ENCODE measurements at regions not wholly inside any gene's neighbourhood (a gene's known extent, or its start where the extent isn't known, plus 50 kb on each side); places are given as distances from the start of the nearest gene placed in this dataset.
"Not testable (repeated sequence)": the region's sequence is repeated elsewhere in the genome, so short reads cannot be mapped to it uniquely, and the experiment has no call there.

GRCh38 chr12:29957835-29958234 lies 174.1 kb upstream of the TMTC1 start:
- no peak for DNase-seq (ENCODE audit: low spot score)

GRCh38 chr12:29945904-29946303 lies 162.2 kb upstream of the TMTC1 start:
- DNase-seq (ENCODE audit: low spot score), result no peak

GRCh38 chr12:29944269-29945000 lies 160.7 kb upstream of the TMTC1 start:
- no peak for DNase-seq (ENCODE audit: low spot score)

- no peak for DNase-seq (ENCODE audit: low spot score)
These were observed 159.9 kb upstream of the TMTC1 start for GRCh38 chr12:29943683-29944082.

- no peak for DNase-seq (ENCODE audit: low spot score)
These were observed 157.1 kb upstream of the TMTC1 start for GRCh38 chr12:29940811-29941210.

- DNase-seq (ENCODE audit: low spot score), result no peak
These were observed 146.8 kb upstream of the TMTC1 start for GRCh38 chr12:29930503-29930902.

- no peak for DNase-seq (ENCODE audit: low spot score)
These were observed 145.6 kb upstream of the TMTC1 start for GRCh38 chr12:29929295-29929694.

- DNase-seq (ENCODE audit: low spot score), result peak; percentile 75
These were observed 137.6 kb upstream of the TMTC1 start for GRCh38 chr12:29921307-29921706.

GRCh38 chr12:29908157-29908556 lies 124.4 kb upstream of the TMTC1 start:
- no peak for DNase-seq (ENCODE audit: low spot score)

GRCh38 chr12:29907461-29907860 lies 123.7 kb upstream of the TMTC1 start:
- no peak for DNase-seq (ENCODE audit: low spot score)

- no peak for DNase-seq (ENCODE audit: low spot score)
These were observed 118.3 kb upstream of the TMTC1 start for GRCh38 chr12:29902043-29902442.

GRCh38 chr12:29901585-29901984 lies 117.8 kb upstream of the TMTC1 start:
- no peak for DNase-seq (ENCODE audit: low spot score)

GRCh38 chr12:29899212-29899931 lies 115.6 kb upstream of the TMTC1 start:
- no peak for DNase-seq (ENCODE audit: low spot score)

GRCh38 chr12:29895966-29896365 lies 112.2 kb upstream of the TMTC1 start:
- DNase-seq (ENCODE audit: low spot score), result no peak

GRCh38 chr12:29893002-29893401 lies 109.3 kb upstream of the TMTC1 start:
- DNase-seq (ENCODE audit: low spot score), result no peak

- no peak for DNase-seq (ENCODE audit: low spot score)
These were observed 108.0 kb upstream of the TMTC1 start for GRCh38 chr12:29891792-29892191.

- peak; percentile 2 for DNase-seq (ENCODE audit: low spot score)
These were observed 106.0 kb upstream of the TMTC1 start for GRCh38 chr12:29889737-29890136.

- DNase-seq (ENCODE audit: low spot score), result no peak
These were observed 105.0 kb upstream of the TMTC1 start for GRCh38 chr12:29888777-29889176.

GRCh38 chr12:29884957-29885356 lies 101.2 kb upstream of the TMTC1 start:
- not testable (repeated sequence) for DNase-seq (ENCODE audit: low spot score)

- DNase-seq (ENCODE audit: low spot score), result no peak
These were observed 100.3 kb upstream of the TMTC1 start for GRCh38 chr12:29883941-29884554.

- no peak for DNase-seq (ENCODE audit: low spot score)
These were observed 99.8 kb upstream of the TMTC1 start for GRCh38 chr12:29883525-29883924.

GRCh38 chr12:29882846-29883245 lies 99.1 kb upstream of the TMTC1 start:
- no peak for DNase-seq (ENCODE audit: low spot score)

- no peak for DNase-seq (ENCODE audit: low spot score)
These were observed 97.2 kb upstream of the TMTC1 start for GRCh38 chr12:29880987-29881386.
